Caco-2 (cell line): ENCODE measurements at regions not wholly inside any gene's neighbourhood (a gene's known extent, or its start where the extent isn't known, plus 50 kb on each side); places are given as distances from the start of the nearest gene placed in this dataset.
A peak's percentile ranks its signal among the peaks of the same experiment; 100 is the strongest.

ENCODE experiments used
- BruUV-seq: library from RNA; stranded (reverse); fragments of 400-500 nt; replicated peaks from 2 replicates; lab custom pipeline; 2021; lab: Mats Ljungman, UMichigan
- CTCF ChIA-PET: fragments of 300-600 bp; sonication (Branson Sonifier 250); formaldehyde crosslinking; loops from one replicate; lab custom pipeline; 2022; ENCODE audit warnings: antibody characterized with exemption; lab: Charles Lee
- POLR2A ChIA-PET: fragments of 300-600 bp; sonication (Branson Sonifier 250); formaldehyde crosslinking; loops from one replicate; lab custom pipeline; 2022; ENCODE audit warnings: antibody characterized with exemption; lab: Charles Lee
- DNase-seq, 2 experiments: peaks; one replicate each; pipeline versions ENCODE4 v3.0.0 to v3.0.0-alpha.2; 2020 to 2022
- H3K27me3 ChIP-seq: replicated peaks from 2 replicates; pipeline ENCODE4 v1.6.0; 2011; ENCODE audit warnings: low read length; ENCODE audit not compliant: control insufficient read depth, insufficient read depth
- H3K36me3 ChIP-seq: 2 replicates; pipeline ENCODE4 v1.5.1; 2011; ENCODE audit warnings: low read length; ENCODE audit not compliant: control insufficient read depth, insufficient read depth
- H3K4me1 ChIP-seq: fragments of 250-450 bp; sonication (Bioruptor Pico); 2 replicates; pipeline ENCODE4 v1.5.1; 2020; ENCODE audit warnings: mild to moderate bottlenecking
- H3K4me3 ChIP-seq: 2 replicates; pipeline ENCODE4 v1.5.1; 2011; ENCODE audit warnings: low read depth, mild to moderate bottlenecking, control low read depth, low read length
- H3K9me3 ChIP-seq: fragments of 250-450 bp; sonication (Bioruptor Pico); 2 replicates; pipeline ENCODE4 v1.5.1; 2020; ENCODE audit warnings: mild to moderate bottlenecking, moderate library complexity
- H3K27ac Mint-ChIP-seq: one replicate; pipeline ENCODE4 v1.8.0; 2022; ENCODE audit warnings: mixed read lengths; ENCODE audit not compliant: unreplicated experiment
- H3K27me3 Mint-ChIP-seq: one replicate; pipeline ENCODE4 v1.8.0; 2022; ENCODE audit warnings: mixed read lengths; ENCODE audit not compliant: insufficient read depth, unreplicated experiment
- H3K36me3 Mint-ChIP-seq: one replicate; pipeline ENCODE4 v1.8.0; 2022; ENCODE audit warnings: mild to moderate bottlenecking, mixed read lengths; ENCODE audit not compliant: insufficient read depth, unreplicated experiment
- H3K4me1 Mint-ChIP-seq: one replicate; pipeline ENCODE4 v1.8.0; 2022; ENCODE audit warnings: low read depth, mixed read lengths; ENCODE audit not compliant: unreplicated experiment
- H3K4me3 Mint-ChIP-seq: one replicate; pipeline ENCODE4 v1.8.0; 2022; ENCODE audit warnings: mild to moderate bottlenecking, moderate library complexity, mixed read lengths; ENCODE audit not compliant: unreplicated experiment
- H3K9me3 Mint-ChIP-seq: one replicate; pipeline ENCODE4 v1.8.0; 2022; ENCODE audit warnings: mixed read lengths; ENCODE audit not compliant: unreplicated experiment
- CTCF ChIP-seq, 2 experiments: fragments of 200-600 bp in 1 of 2; IDR thresholded peaks; 1 replicate in 1 of 2; 2 replicates in 1 of 2; pipeline versions ENCODE4 v1.5.1 to v1.8.0; 2011 to 2022; ENCODE audit warnings: antibody characterized with exemption in 1 of 2, control low read depth in 1 of 2, inconsistent platforms in 1 of 2, low read depth in 1 of 2, low read length in 1 of 2, mild to moderate bottlenecking in 1 of 2, moderate library complexity in 1 of 2; ENCODE audit not compliant: insufficient read depth in 1 of 2, severe bottlenecking in 1 of 2, unreplicated experiment in 1 of 2
- intact Hi-C: fragments of 100-400 bp; cut with micrococcal nuclease; formaldehyde crosslinking; loops from one replicate; pipeline ENCODE4 v1.10.0; 2022; ENCODE audit not compliant: unreplicated experiment

- H3K36me3 Mint-ChIP-seq: no peaks in the 10 kb centered on the region
- peaks cover 6% of the 10 kb centered on the region for H3K4me1 Mint-ChIP-seq
- no peak for DNase-seq
- CTCF ChIA-PET: no interaction called here
- BruUV-seq: no TSS peak
- H3K9me3 Mint-ChIP-seq: no peaks in the 10 kb centered on the region
- no peak for TF ChIP-seq CTCF (IDR thresholded peaks at IDR 0.05; ENCODE audit: insufficient read depth in 1 of 2, low read depth in 1 of 2, low read length in 1 of 2, severe bottlenecking in 1 of 2, unreplicated experiment in 1 of 2)
- no peaks in the 10 kb centered on the region for H3K27me3 Mint-ChIP-seq
- Histone ChIP-seq H3K36me3 (no peaks in the 10 kb centered on the region), H3K4me3 (no peak overlapping the region), H3K4me1 (peaks cover 4% of the 10 kb centered on the region; the same call in 1 of the 2 replicates), H3K9me3 (no peaks in the 10 kb centered on the region), H3K27me3 (no peaks in the 10 kb centered on the region)
- no peak overlapping the region for H3K27ac Mint-ChIP-seq
- no peak overlapping the region for H3K4me3 Mint-ChIP-seq
- intact Hi-C loops: no loop called here
- POLR2A ChIA-PET: no interaction called here
Observed at GRCh38 chr4:114393295-114394038, 205.1 kb upstream of the UGT8 start.

- no TSS peak for BruUV-seq
Observed at GRCh38 chr4:114396808-114397207, 201.8 kb upstream of the UGT8 start.

GRCh38 chr4:114398410-114398809 is 200.2 kb upstream of the UGT8 start:
- Mint-ChIP-seq H3K27ac (no peak overlapping the region), H3K4me1 (peaks cover 7% of the 10 kb centered on the region), H3K27me3 (no peaks in the 10 kb centered on the region), H3K9me3 (no peaks in the 10 kb centered on the region), H3K4me3 (no peak overlapping the region), H3K36me3 (no peaks in the 10 kb centered on the region)
- intact Hi-C loops: no loop called here
- H3K36me3 ChIP-seq: no peaks in the 10 kb centered on the region
- BruUV-seq: no TSS peak
- no peaks in the 10 kb centered on the region for H3K27me3 ChIP-seq
- no peak for TF ChIP-seq CTCF (IDR thresholded peaks at IDR 0.05; ENCODE audit: insufficient read depth in 1 of 2, low read depth in 1 of 2, low read length in 1 of 2, severe bottlenecking in 1 of 2, unreplicated experiment in 1 of 2)
- DNase-seq: peak in 1 of 2 experiments; percentile 12
- no peaks in the 10 kb centered on the region for H3K9me3 ChIP-seq
- peaks cover 6% of the 10 kb centered on the region; the same call in 1 of the 2 replicates for H3K4me1 ChIP-seq
- ChIA-PET POLR2A (no interaction called here), CTCF (interaction anchor here (1.2 kb wide), 1 partner anchor 256 kb away, joined by 3 read pairs; no protein-coding TSS in a partner anchor)
- no peak overlapping the region for H3K4me3 ChIP-seq

More at GRCh38 chr4:114396808-114397207, 201.8 kb upstream of the UGT8 start:
- Histone ChIP-seq H3K4me1 (peaks cover 6% of the 10 kb centered on the region; the same call in 1 of the 2 replicates), H3K9me3 (no peaks in the 10 kb centered on the region), H3K4me3 (no peak overlapping the region), H3K27me3 (no peaks in the 10 kb centered on the region), H3K36me3 (no peaks in the 10 kb centered on the region)
- Mint-ChIP-seq H3K4me3 (no peak overlapping the region), H3K9me3 (no peaks in the 10 kb centered on the region), H3K4me1 (peaks cover 7% of the 10 kb centered on the region), H3K27me3 (no peaks in the 10 kb centered on the region), H3K27ac (no peak overlapping the region), H3K36me3 (no peaks in the 10 kb centered on the region)
- intact Hi-C loops: no loop called here
- no peak for DNase-seq
- POLR2A ChIA-PET: no interaction called here
- CTCF ChIA-PET: no interaction called here
- TF ChIP-seq CTCF (IDR thresholded peaks at IDR 0.05; ENCODE audit: insufficient read depth in 1 of 2, low read depth in 1 of 2, low read length in 1 of 2, severe bottlenecking in 1 of 2, unreplicated experiment in 1 of 2): no peak
